SK-N-MC (cell line): ENCODE measurements at regions not wholly inside any gene's neighbourhood (a gene's known extent, or its start where the extent isn't known, plus 50 kb on each side); places are given as distances from the start of the nearest gene placed in this dataset.

Source experiments
- EZH2 ChIP-seq: fragments of 200-600 bp; sonication (generic); IDR thresholded peaks from one replicate; pipeline ENCODE4 v1.6.1; 2017; ENCODE audit warnings: antibody characterized with exemption
- FOXP2 ChIP-seq: optimal IDR thresholded peaks from 2 replicates; pipeline ENCODE3; 2011; ENCODE audit warnings: mild to moderate bottlenecking, moderate library complexity; ENCODE audit not compliant: insufficient read depth; ENCODE audit errors: extremely low read length, control extremely low read depth
- POLR2AphosphoS5 ChIP-seq: IDR thresholded peaks from 2 replicates; pipeline ENCODE4 v1.6.1; 2012; ENCODE audit warnings: mild to moderate bottlenecking, low read depth, low read length, borderline replicate concordance

DNA sequence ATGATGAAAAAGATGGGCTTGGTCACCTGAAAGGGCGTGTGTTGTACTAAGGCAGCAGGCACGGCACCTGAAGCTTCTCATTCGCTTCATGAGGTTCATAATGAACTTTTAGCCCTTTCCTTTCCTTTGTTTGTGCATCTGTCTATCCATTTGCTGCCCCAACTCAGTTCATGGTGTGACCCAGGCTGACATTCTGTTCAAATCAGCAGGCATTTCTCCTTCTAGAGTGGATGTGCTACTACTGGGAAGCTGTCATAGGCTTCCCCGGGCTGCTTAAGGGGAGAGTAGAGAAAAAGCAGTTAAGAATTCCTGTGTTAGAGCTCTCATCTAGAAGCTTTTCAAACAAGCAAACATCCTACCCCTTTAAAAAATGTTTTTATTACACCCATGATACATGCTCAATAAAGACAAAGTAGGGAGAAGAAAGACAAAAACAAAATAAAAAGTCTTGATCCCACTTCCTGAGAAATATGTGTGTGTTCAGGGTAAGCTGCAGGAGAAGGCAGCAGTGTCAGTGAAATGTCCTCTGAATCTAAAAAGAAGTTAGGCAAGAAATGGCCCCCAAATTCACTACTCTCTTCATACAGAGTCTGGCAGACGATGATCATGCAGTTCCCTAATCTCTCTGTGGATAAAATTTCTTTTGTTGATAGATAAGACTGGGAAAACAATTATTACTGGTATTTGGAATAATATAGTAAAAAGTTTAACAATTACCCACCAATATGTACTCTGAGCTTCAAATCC is 136.9 kb upstream of the PFN2 start:
- no peak for TF ChIP-seq POLR2AphosphoS5
- no peak for TF ChIP-seq EZH2
- TF ChIP-seq FOXP2: no peak
